Adrenal gland (tissue), 9 donors: ENCODE measurements at regions not wholly inside any gene's neighbourhood (a gene's known extent, or its start where the extent isn't known, plus 50 kb on each side); places are given as distances from the start of the nearest gene placed in this dataset.

Source experiments
- DNase-seq, 7 donors: peaks; one replicate each; pipeline ENCODE4 v3.0.0-alpha.2; 2019 to 2020
- H3K27ac ChIP-seq, 5 donors: fragments of 200-600 bp; sonication (generic) in 4 of 5; 1 replicate in 3 of 5; 2 replicates in 2 of 5; pipeline versions ENCODE4 v1.5.1 to v1.8.0; 2016 to 2020; ENCODE audit warnings: mild to moderate bottlenecking in 1 of 5
- H3K27me3 ChIP-seq: fragments of 200-600 bp; 2 replicates; pipeline ENCODE4 v1.8.0; 2021
- H3K36me3 ChIP-seq, 2 donors: fragments of 200-600 bp; replicated peaks in 1 of 2; 1 replicate in 1 of 2; 2 replicates in 1 of 2; pipeline versions ENCODE4 v1.5.1 to v1.8.0; 2018 to 2022
- H3K4me1 ChIP-seq, 2 donors: fragments of 200-600 bp; replicated peaks in 1 of 2; 1 replicate in 1 of 2; 2 replicates in 1 of 2; pipeline versions ENCODE4 v1.5.1 to v1.8.0; 2018 to 2021
- H3K4me3 ChIP-seq, 4 donors: fragments of 200-600 bp; sonication (generic) in 3 of 4; one replicate each; pipeline ENCODE4 v1.5.1; 2016 to 2018
- H3K9me3 ChIP-seq, 3 donors: fragments of 200-600 bp; sonication (generic) in 1 of 3; replicated peaks in 1 of 3; 1 replicate in 2 of 3; 2 replicates in 1 of 3; pipeline versions ENCODE4 v1.5.1 to v1.8.0; 2016 to 2021
- CTCF ChIP-seq, 6 experiments: fragments of 450-650 bp in 4 of 6; fragments of 200-600 bp in 2 of 6; sonication (generic) in 1 of 6; IDR thresholded peaks; 1 replicate in 5 of 6; 2 replicates in 1 of 6; pipeline versions ENCODE4 v1.5.1 to v1.8.0; 2016 to 2021; ENCODE audit warnings: antibody characterized with exemption in 6 of 6, mild to moderate bottlenecking in 2 of 6, moderate library complexity in 1 of 6
- POLR2A ChIP-seq, 2 donors: fragments of 450-650 bp; IDR thresholded peaks; one replicate each; pipeline ENCODE4 v1.6.1; 2017; ENCODE audit warnings: antibody characterized with exemption in 2 of 2, mild to moderate bottlenecking in 2 of 2, moderate library complexity in 1 of 2
- WGBS, 4 donors: extraction: QIAGEN DNeasy Blood & Tissue Kit in 2 of 4; methylation state at CpG; one replicate each; pipeline versions ENCODE4 v1.1.5 to v1.1.7; 2013 to 2017; 5-methylcytosine and 5-hydroxymethylcytosine counted together
- intact Hi-C, 2 donors: fragments of 100-400 bp; cut with DNase I; formaldehyde crosslinking; loops; one replicate each; pipeline versions ENCODE4 v1.14.1 to v1.15.0; 2022 to 2023
- donor health status: healthy with polysubstance abuse.
- donor health status: Bipolar disorder and iron deficiency.
- donor health status: DM: yes; HTN: yes; CAD: no.
- donor health status: DM: no; HTN: no; CAD: no.
- donor health status: DM: no; HTN: no; CAD: no.

GRCh38 chr10:28986117-28986792 lies 302.6 kb upstream of the LYZL1 start:
- H3K4me1 ChIP-seq, result peaks cover 5 to 10% of the 10 kb centered on the region in 2 donors
- H3K27ac ChIP-seq, result no peak overlapping the region
- WGBS, 4 donors, result 87 to 90% (median 88%) methylated on average over 8 to 11 of the region's 11 CpGs
- no peak overlapping the region for H3K4me3 ChIP-seq
- H3K9me3 ChIP-seq, result no peaks in the 10 kb centered on the region
- no peaks in the 10 kb centered on the region for H3K36me3 ChIP-seq
- no peak for DNase-seq
- no peaks in the 10 kb centered on the region for H3K27me3 ChIP-seq
- intact Hi-C loops, result loop anchor here in 1 of 2 donors (5.0 kb wide), 1 partner anchor 309 kb away; the partner anchor contains the start of gene BAMBI
- TF ChIP-seq POLR2A (IDR thresholded peaks at IDR 0.05) (no peak), CTCF (IDR thresholded peaks at IDR 0.05) (no peak)

GRCh38 chr10:28986856-28987255 lies 302.0 kb upstream of the LYZL1 start:
- no peak for TF ChIP-seq POLR2A (IDR thresholded peaks at IDR 0.05)
- TF ChIP-seq CTCF (IDR thresholded peaks at IDR 0.05), result no peak

GRCh38 chr10:28987555-28988320 lies 301.1 kb upstream of the LYZL1 start:
- no peak for DNase-seq
- intact Hi-C loops, result loop anchor here in 1 of 2 donors (5.0 kb wide), 1 partner anchor 310 kb away; the partner anchor contains the start of gene BAMBI
- Histone ChIP-seq H3K9me3 (no peaks in the 10 kb centered on the region), H3K36me3 (no peaks in the 10 kb centered on the region), H3K4me3 (no peak overlapping the region), H3K27me3 (no peaks in the 10 kb centered on the region), H3K27ac (no peak overlapping the region), H3K4me1 (peaks cover 5 to 10% of the 10 kb centered on the region in 2 donors)
- no peak for TF ChIP-seq CTCF (IDR thresholded peaks at IDR 0.05)
- no peak for TF ChIP-seq POLR2A (IDR thresholded peaks at IDR 0.05)
- 88 to 92% (median 89%) methylated on average over 14 of the region's 14 CpGs for WGBS, 4 donors

More at GRCh38 chr10:28986856-28987255, 302.0 kb upstream of the LYZL1 start:
- H3K27me3 ChIP-seq, result no peaks in the 10 kb centered on the region
- DNase-seq, result no peak
- H3K9me3 ChIP-seq, result no peaks in the 10 kb centered on the region
- H3K4me3 ChIP-seq, result no peak overlapping the region
- intact Hi-C loops, result loop anchor here in 1 of 2 donors (5.0 kb wide), 1 partner anchor 310 kb away; the partner anchor contains the start of gene BAMBI
- peaks cover 5 to 10% of the 10 kb centered on the region in 2 donors for H3K4me1 ChIP-seq
- H3K27ac ChIP-seq, result no peak overlapping the region
- WGBS, 4 donors, result 95 to 100% (median 96%) methylated on average over 2 to 3 of the region's 3 CpGs
- no peaks in the 10 kb centered on the region for H3K36me3 ChIP-seq

- Histone ChIP-seq H3K27ac (no peak overlapping the region), H3K4me3 (no peak overlapping the region), H3K27me3 (no peaks in the 10 kb centered on the region), H3K4me1 (peaks cover 3 to 7% of the 10 kb centered on the region in 2 donors), H3K36me3 (no peaks in the 10 kb centered on the region), H3K9me3 (no peaks in the 10 kb centered on the region)
- intact Hi-C loops, result loop anchor here in 1 of 2 donors (5.0 kb wide), 1 partner anchor 312 kb away; the partner anchor contains the start of gene BAMBI
- TF ChIP-seq CTCF (IDR thresholded peaks at IDR 0.05) (no peak), POLR2A (IDR thresholded peaks at IDR 0.05) (no peak)
- WGBS, 4 donors, result 92 to 97% (median 95%) methylated on average over 6 of the region's 6 CpGs
- DNase-seq, result no peak
Measured at GRCh38 chr10:28988980-28989379, 299.9 kb upstream of the LYZL1 start.
